Duodenal mucosa (tissue), 2 donors: ENCODE measurements at regions not wholly inside any gene's neighbourhood (a gene's known extent, or its start where the extent isn't known, plus 50 kb on each side); places are given as distances from the start of the nearest gene placed in this dataset.

ENCODE experiments used
- H3K27ac ChIP-seq: one replicate; pipeline ENCODE4 v1.7.0; 2013; ENCODE audit warnings: low read depth, low read length
- H3K27me3 ChIP-seq, 2 donors: one replicate each; pipeline ENCODE4 v1.7.0; 2013; ENCODE audit warnings: low read length in 2 of 2, control low read depth in 1 of 2; ENCODE audit not compliant: insufficient read depth in 2 of 2, control insufficient read depth in 1 of 2
- H3K36me3 ChIP-seq, 2 donors: one replicate each; pipeline ENCODE4 v1.7.0; 2013; ENCODE audit warnings: low read length in 2 of 2, control low read depth in 1 of 2; ENCODE audit not compliant: insufficient read depth in 2 of 2, control insufficient read depth in 1 of 2
- H3K4me1 ChIP-seq, 2 donors: one replicate each; pipeline ENCODE4 v1.7.0; 2013; ENCODE audit warnings: low read length in 2 of 2, control low read depth in 1 of 2; ENCODE audit not compliant: insufficient read depth in 2 of 2, control insufficient read depth in 1 of 2
- H3K4me3 ChIP-seq, 2 donors: one replicate each; pipeline ENCODE4 v1.7.0; 2013; ENCODE audit warnings: low read length in 2 of 2, low read depth in 1 of 2
- H3K9ac ChIP-seq, 2 donors: one replicate each; pipeline ENCODE4 v1.7.0; 2013; ENCODE audit warnings: low read length in 2 of 2, low read depth in 1 of 2
- H3K9me3 ChIP-seq, 2 donors: one replicate each; pipeline ENCODE4 v1.7.0; 2013; ENCODE audit warnings: low read length in 2 of 2, control low read depth in 1 of 2; ENCODE audit not compliant: control insufficient read depth in 1 of 2

- no peaks in the 10 kb centered on the region for H3K36me3 ChIP-seq
- no peak overlapping the region for H3K27ac ChIP-seq
- H3K9ac ChIP-seq = no peak overlapping the region
- no peaks in the 10 kb centered on the region for H3K9me3 ChIP-seq
- no peak overlapping the region for H3K4me3 ChIP-seq
- no peaks in the 10 kb centered on the region for H3K4me1 ChIP-seq
- H3K27me3 ChIP-seq = no peaks in the 10 kb centered on the region
Observed at GRCh38 chr11:39221550-39222138, 2237.8 kb downstream of the LRRC4C start.

DNA sequence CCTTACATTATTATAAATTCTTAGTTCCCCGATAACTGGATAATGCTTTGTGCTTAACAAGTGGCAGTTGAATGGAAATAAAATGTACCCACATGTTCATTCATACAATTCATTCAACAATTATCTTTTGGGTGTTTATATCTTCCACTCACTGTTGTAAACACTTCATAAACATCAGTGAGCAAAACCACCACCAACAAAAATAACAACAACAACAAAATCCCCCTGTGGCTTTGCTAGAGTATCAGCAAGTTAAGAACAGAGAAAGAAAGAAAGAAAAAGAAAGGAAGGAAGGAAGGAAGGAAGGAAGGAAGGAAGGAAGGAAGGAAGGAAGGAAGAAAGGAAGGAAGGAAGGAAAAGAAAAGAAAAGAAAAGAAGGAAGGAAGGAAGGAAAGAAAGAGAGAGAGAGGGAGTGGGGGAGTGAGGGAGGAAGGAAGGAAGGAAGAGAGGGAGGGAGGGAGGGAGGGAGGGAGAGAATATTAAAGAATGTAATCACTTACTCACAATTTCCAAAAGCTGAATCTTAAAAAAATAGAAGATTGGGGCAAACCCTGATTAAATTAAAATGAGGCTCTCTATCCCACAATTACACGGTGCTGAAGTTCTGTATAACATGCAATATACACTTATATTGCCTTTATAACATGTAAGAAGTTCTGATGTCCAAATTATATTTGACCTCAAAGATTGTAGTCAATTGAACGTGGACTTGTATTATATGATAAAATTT lies 2238.8 kb downstream of the LRRC4C start:
- Histone ChIP-seq H3K27ac (no peak overlapping the region), H3K9me3 (no peaks in the 10 kb centered on the region), H3K36me3 (no peaks in the 10 kb centered on the region), H3K4me1 (no peaks in the 10 kb centered on the region), H3K9ac (no peak overlapping the region), H3K27me3 (no peaks in the 10 kb centered on the region), H3K4me3 (no peak overlapping the region)

- no peaks in the 10 kb centered on the region for H3K9me3 ChIP-seq
- H3K36me3 ChIP-seq = no peaks in the 10 kb centered on the region
- H3K9ac ChIP-seq = no peak overlapping the region
- H3K27ac ChIP-seq = no peak overlapping the region
- no peaks in the 10 kb centered on the region for H3K27me3 ChIP-seq
- H3K4me1 ChIP-seq = no peaks in the 10 kb centered on the region
- H3K4me3 ChIP-seq = no peak overlapping the region
Observed at GRCh38 chr11:39220069-39220468, 2239.4 kb downstream of the LRRC4C start.

DNA sequence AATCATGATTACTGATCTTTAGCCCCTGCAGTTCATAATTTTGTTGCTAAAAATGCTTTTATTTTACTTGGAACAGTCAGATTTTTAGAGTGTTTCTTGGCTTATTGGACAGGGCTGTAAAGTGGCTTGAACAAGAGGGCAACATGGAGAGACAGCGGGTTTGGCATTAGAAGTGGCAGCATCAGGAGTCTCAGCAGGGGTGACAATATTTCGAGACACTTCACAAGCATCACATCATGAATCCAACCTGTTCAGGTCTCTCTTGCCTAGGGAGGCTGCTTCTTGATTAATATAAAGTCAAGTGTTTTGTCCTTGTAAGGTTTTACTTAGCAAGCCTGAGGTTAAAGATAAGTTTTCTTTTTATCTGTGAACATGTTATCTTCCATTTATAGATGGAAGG lies 2249.5 kb downstream of the LRRC4C start:
- Histone ChIP-seq H3K27ac (no peak overlapping the region), H3K36me3 (no peaks in the 10 kb centered on the region), H3K9ac (no peak overlapping the region), H3K4me1 (no peaks in the 10 kb centered on the region), H3K27me3 (no peaks in the 10 kb centered on the region), H3K9me3 (no peaks in the 10 kb centered on the region), H3K4me3 (no peak overlapping the region)

DNA sequence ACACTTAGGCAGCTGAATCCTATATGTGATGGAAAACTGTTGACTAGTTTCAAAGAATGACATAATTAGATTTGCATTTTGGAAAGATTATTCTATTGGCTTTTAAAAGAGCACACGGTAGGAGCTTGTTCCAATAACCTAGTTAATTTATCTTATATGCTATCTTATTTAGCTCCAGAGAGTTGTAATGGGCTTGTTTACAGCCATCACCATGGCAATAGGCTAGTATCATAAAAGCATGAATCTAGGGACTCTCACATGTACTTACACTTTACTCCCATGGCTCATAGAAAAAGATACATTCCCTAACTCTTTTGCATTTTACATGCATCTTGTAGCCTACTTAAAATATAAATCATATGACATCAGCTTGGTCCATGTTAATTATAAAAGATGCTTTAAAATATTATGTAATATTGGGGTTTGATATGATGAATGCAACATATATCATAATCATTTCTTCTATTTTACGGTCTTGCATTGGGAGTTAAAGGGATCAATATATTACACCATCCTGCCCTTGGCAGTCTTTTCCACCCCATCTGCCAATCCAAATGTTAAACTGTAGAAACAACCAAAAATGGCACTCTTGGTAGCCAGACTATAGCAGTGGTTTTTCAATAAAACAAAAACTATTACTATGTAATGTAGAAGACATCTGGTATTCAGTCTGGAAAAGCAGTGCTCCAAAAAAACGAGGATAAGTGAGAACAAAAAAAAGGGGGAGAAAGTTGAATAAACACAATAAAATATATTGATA lies 2254.0 kb downstream of the LRRC4C start:
- Histone ChIP-seq H3K4me3 (no peak overlapping the region), H3K27me3 (no peaks in the 10 kb centered on the region), H3K4me1 (no peaks in the 10 kb centered on the region), H3K36me3 (no peaks in the 10 kb centered on the region), H3K27ac (no peak overlapping the region), H3K9ac (no peak overlapping the region), H3K9me3 (no peaks in the 10 kb centered on the region)

DNA sequence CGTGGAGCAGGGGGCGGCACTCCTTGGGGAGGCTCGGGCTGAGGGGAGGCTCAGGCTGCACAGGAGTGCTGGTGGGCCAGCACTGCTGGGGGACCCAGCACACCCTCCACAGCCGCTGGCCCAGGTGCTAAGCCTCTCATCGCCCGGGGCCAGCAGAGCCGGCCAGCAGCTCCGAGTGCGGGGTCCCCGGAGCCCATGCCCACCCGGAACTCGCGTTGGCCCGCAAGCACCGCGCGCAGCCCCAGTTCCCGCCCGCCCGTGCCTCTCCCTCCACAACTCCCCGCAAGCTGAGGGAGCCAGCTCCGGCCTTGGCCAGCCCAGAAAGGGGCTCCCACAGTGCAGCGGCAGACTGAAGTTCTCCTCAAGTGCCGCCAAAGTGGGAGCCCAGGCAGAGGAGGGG lies 2266.8 kb downstream of the LRRC4C start:
- H3K27me3 ChIP-seq = no peaks in the 10 kb centered on the region
- H3K4me3 ChIP-seq = no peak overlapping the region
- H3K36me3 ChIP-seq = no peaks in the 10 kb centered on the region
- H3K4me1 ChIP-seq = no peaks in the 10 kb centered on the region
- no peaks in the 10 kb centered on the region for H3K9me3 ChIP-seq
- no peak overlapping the region for H3K27ac ChIP-seq
- H3K9ac ChIP-seq = no peak overlapping the region

DNA sequence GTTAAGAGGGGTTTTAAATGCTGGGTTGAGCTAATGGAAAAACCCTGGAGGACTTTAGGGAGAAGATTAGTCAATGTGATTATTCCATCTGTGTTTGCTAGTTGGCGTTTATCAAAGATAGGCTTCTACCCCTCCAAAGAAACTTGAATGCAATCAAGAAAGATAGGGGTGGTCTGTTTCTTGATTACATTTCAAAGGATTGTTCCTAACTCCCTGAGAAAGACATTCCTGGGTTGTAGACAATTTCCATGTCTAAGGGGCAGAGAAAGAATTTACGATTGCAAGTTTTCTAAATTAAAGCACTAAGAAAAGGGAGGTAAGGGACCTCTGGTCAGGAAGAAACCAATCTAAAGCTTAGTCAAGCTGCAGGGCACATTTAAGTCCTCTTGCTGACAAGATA lies 2268.7 kb downstream of the LRRC4C start:
- Histone ChIP-seq H3K27ac (no peak overlapping the region), H3K9me3 (no peaks in the 10 kb centered on the region), H3K9ac (no peak overlapping the region), H3K36me3 (no peaks in the 10 kb centered on the region), H3K27me3 (no peaks in the 10 kb centered on the region), H3K4me1 (no peaks in the 10 kb centered on the region), H3K4me3 (no peak overlapping the region)

- H3K4me3 ChIP-seq = no peak overlapping the region
- no peak overlapping the region for H3K9ac ChIP-seq
Observed at GRCh38 chr11:39177678-39178077, 2281.8 kb downstream of the LRRC4C start.

DNA sequence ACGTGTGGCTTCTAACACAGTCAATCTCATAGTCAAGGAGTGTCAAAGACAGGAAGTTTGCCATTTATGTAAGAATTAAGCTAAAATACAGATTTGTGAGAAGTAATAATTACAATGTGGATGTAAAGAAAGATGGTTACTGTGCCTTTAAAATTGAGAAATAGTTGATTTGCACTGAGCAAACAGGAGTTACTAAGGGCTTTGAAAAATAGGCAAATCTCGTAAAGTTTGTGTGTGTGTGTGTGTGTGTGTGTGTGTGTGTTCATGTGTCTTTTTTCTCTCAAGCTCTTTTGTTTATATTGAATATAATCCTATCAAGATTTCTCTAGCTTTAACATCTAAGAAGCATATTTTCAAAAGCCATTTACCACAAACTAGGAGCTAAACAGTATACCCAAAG lies 2284.5 kb downstream of the LRRC4C start:
- Histone ChIP-seq H3K4me1 (no peaks in the 10 kb centered on the region), H3K4me3 (no peak overlapping the region), H3K9ac (no peak overlapping the region), H3K36me3 (no peaks in the 10 kb centered on the region), H3K27me3 (no peaks in the 10 kb centered on the region), H3K9me3 (no peaks in the 10 kb centered on the region), H3K27ac (no peak overlapping the region)

More at GRCh38 chr11:39177678-39178077, 2281.8 kb downstream of the LRRC4C start:
- H3K27ac ChIP-seq = no peak overlapping the region
- H3K36me3 ChIP-seq = no peaks in the 10 kb centered on the region
- H3K4me1 ChIP-seq = no peaks in the 10 kb centered on the region
- H3K9me3 ChIP-seq = no peaks in the 10 kb centered on the region
- H3K27me3 ChIP-seq = no peaks in the 10 kb centered on the region

- no peak overlapping the region for H3K9ac ChIP-seq
- no peaks in the 10 kb centered on the region for H3K9me3 ChIP-seq
- H3K27me3 ChIP-seq = no peaks in the 10 kb centered on the region
- no peak overlapping the region for H3K27ac ChIP-seq
- no peak overlapping the region for H3K4me3 ChIP-seq
- no peaks in the 10 kb centered on the region for H3K4me1 ChIP-seq
- no peaks in the 10 kb centered on the region for H3K36me3 ChIP-seq
Observed at GRCh38 chr11:39174196-39174595, 2285.3 kb downstream of the LRRC4C start.
